Breast epithelium (tissue), 3 donors: ENCODE measurements at regions not wholly inside any gene's neighbourhood (a gene's known extent, or its start where the extent isn't known, plus 50 kb on each side); places are given as distances from the start of the nearest gene placed in this dataset.

Experiments used
- CTCF ChIP-seq, 3 donors: fragments of 450-650 bp; IDR thresholded peaks; one replicate each; pipeline ENCODE4 v1.5.1; 2016 to 2017; ENCODE audit warnings: antibody characterized with exemption in 3 of 3, mild to moderate bottlenecking in 3 of 3, moderate library complexity in 3 of 3
- POLR2A ChIP-seq: fragments of 450-650 bp; IDR thresholded peaks from one replicate; pipeline ENCODE4 v1.6.1; 2016; ENCODE audit warnings: antibody characterized with exemption, mild to moderate bottlenecking, moderate library complexity
- POLR2AphosphoS5 ChIP-seq, 3 donors: sonication (generic); formaldehyde crosslinking; IDR thresholded peaks; one replicate each; pipeline ENCODE4 v1.6.1; 2017; ENCODE audit warnings: antibody characterized with exemption in 3 of 3

DNA sequence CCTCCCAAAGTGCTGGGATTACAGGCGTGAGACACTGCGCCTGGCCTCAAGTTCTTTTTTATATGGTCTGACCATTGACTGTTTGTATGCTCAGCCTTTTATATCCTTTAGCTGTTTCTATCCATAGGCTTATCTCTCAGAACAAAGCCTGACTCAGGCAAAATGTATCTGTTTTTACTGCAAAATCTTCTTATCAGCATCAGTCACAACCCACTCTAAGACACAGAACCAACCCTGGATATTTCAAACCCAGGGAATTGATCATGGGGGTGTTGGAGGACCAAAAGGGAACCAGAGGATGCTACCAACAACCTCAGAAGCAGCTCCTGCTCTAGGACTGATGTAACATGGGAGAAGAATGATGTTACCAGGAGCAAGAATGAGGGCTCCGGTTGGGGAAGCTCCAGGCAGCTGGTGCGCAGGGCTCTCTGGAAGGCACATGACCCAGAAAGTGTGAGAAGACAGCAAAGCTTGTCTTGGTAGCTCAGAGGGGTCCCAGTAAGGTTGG, 75.3 kb upstream of the NCK2 start:
- TF ChIP-seq POLR2A (no peak), CTCF (IDR thresholded peaks at IDR 0.05) (no peak), POLR2AphosphoS5 (IDR thresholded peaks at IDR 0.05) (no peak)
